ENCODE measurements at regions not wholly inside any gene's neighbourhood (a gene's known extent, or its start where the extent isn't known, plus 50 kb on each side); places are given as distances from the start of the nearest gene placed in this dataset.

- DNase-seq: no peak
- H3K27me3 ChIP-seq (ENCODE audit: control insufficient read depth in 1 of 2, insufficient read depth in 2 of 2, low read length in 2 of 2): no peaks in the 10 kb centered on the region
- Mint-ChIP-seq H3K36me3 (ENCODE audit: low read depth) (no peaks in the 10 kb centered on the region), H3K27ac (no peak overlapping the region), H3K9me3 (peaks cover 3% of the 10 kb centered on the region), H3K4me1 (ENCODE audit: low read depth) (no peaks in the 10 kb centered on the region), H3K27me3 (no peaks in the 10 kb centered on the region), H3K4me3 (no peak overlapping the region)
- H3K36me3 ChIP-seq (ENCODE audit: insufficient read depth, low read length): no peaks in the 10 kb centered on the region
- ATAC-seq (ENCODE audit: poor library complexity): no peak
- ChIA-PET CTCF (no interaction called here), POLR2A (no interaction called here)
- H3K4me3 ChIP-seq (ENCODE audit: low read length): no peak overlapping the region
- intact Hi-C loops (cut with DNase I, micrococcal nuclease): no loop called here
- H3K27ac ChIP-seq (ENCODE audit: low read depth in 1 of 2, low read length in 2 of 2): no peak overlapping the region
- TF ChIP-seq CTCF (IDR thresholded peaks at IDR 0.05): no peak
- H3K4me1 ChIP-seq (ENCODE audit: insufficient read depth, low read length): no peaks in the 10 kb centered on the region
- peaks cover 0 to 3% of the 10 kb centered on the region in 2 experiments for H3K9me3 ChIP-seq (ENCODE audit: control insufficient read depth in 1 of 2, insufficient read depth in 1 of 2, low read length in 2 of 2)
Measured at GRCh38 chr6:51108563-51109234, 290.0 kb downstream of the TFAP2B start.

- H3K27ac Mint-ChIP-seq: no peak overlapping the region
- no peak for ATAC-seq (ENCODE audit: poor library complexity)
Measured at GRCh38 chr6:51112731-51113130, 294.1 kb downstream of the TFAP2B start.

GRCh38 chr6:51116723-51117122 lies 298.1 kb downstream of the TFAP2B start:
- H3K36me3 ChIP-seq (ENCODE audit: insufficient read depth, low read length): no peaks in the 10 kb centered on the region
- ChIA-PET POLR2A (no interaction called here), CTCF (no interaction called here)
- no peak overlapping the region for H3K4me3 ChIP-seq (ENCODE audit: low read length)
- H3K36me3 Mint-ChIP-seq (ENCODE audit: low read depth): no peaks in the 10 kb centered on the region
- no peaks in the 10 kb centered on the region for H3K27me3 ChIP-seq (ENCODE audit: control insufficient read depth in 1 of 2, insufficient read depth in 2 of 2, low read length in 2 of 2)
- H3K4me1 Mint-ChIP-seq (ENCODE audit: low read depth): no peaks in the 10 kb centered on the region
- H3K27ac ChIP-seq (ENCODE audit: low read depth in 1 of 2, low read length in 2 of 2): no peak overlapping the region
- H3K4me3 Mint-ChIP-seq: no peak overlapping the region
- no peak for DNase-seq
- no peaks in the 10 kb centered on the region for H3K4me1 ChIP-seq (ENCODE audit: insufficient read depth, low read length)
- no peaks in the 10 kb centered on the region for H3K27me3 Mint-ChIP-seq
- no peak overlapping the region for H3K27ac Mint-ChIP-seq
- intact Hi-C loops (cut with DNase I, micrococcal nuclease): no loop called here
- TF ChIP-seq CTCF (IDR thresholded peaks at IDR 0.05): no peak
- ATAC-seq (ENCODE audit: poor library complexity): no peak
- H3K9me3 Mint-ChIP-seq: peaks cover 4% of the 10 kb centered on the region
- peaks cover 0 to 8% of the 10 kb centered on the region in 2 experiments for H3K9me3 ChIP-seq (ENCODE audit: control insufficient read depth in 1 of 2, insufficient read depth in 1 of 2, low read length in 2 of 2)

More at GRCh38 chr6:51112731-51113130, 294.1 kb downstream of the TFAP2B start:
- Histone ChIP-seq H3K27ac (ENCODE audit: low read depth in 1 of 2, low read length in 2 of 2) (no peak overlapping the region), H3K9me3 (ENCODE audit: control insufficient read depth in 1 of 2, insufficient read depth in 1 of 2, low read length in 2 of 2) (peaks cover 0 to 3% of the 10 kb centered on the region in 2 experiments), H3K36me3 (ENCODE audit: insufficient read depth, low read length) (no peaks in the 10 kb centered on the region), H3K4me1 (ENCODE audit: insufficient read depth, low read length) (no peaks in the 10 kb centered on the region), H3K4me3 (ENCODE audit: low read length) (no peak overlapping the region), H3K27me3 (ENCODE audit: control insufficient read depth in 1 of 2, insufficient read depth in 2 of 2, low read length in 2 of 2) (no peaks in the 10 kb centered on the region)
- intact Hi-C loops (cut with DNase I, micrococcal nuclease): no loop called here
- ChIA-PET POLR2A (no interaction called here), CTCF (no interaction called here)
- DNase-seq: no peak
- Mint-ChIP-seq H3K4me1 (ENCODE audit: low read depth) (no peaks in the 10 kb centered on the region), H3K36me3 (ENCODE audit: low read depth) (no peaks in the 10 kb centered on the region), H3K4me3 (no peak overlapping the region), H3K9me3 (no peaks in the 10 kb centered on the region), H3K27me3 (no peaks in the 10 kb centered on the region)
- no peak for TF ChIP-seq CTCF (IDR thresholded peaks at IDR 0.05)

Data from CD4-positive, alpha-beta T cell (primary cell).